ENCODE measurements at regions not wholly inside any gene's neighbourhood (a gene's known extent, or its start where the extent isn't known, plus 50 kb on each side); places are given as distances from the start of the nearest gene placed in this dataset.

DNA sequence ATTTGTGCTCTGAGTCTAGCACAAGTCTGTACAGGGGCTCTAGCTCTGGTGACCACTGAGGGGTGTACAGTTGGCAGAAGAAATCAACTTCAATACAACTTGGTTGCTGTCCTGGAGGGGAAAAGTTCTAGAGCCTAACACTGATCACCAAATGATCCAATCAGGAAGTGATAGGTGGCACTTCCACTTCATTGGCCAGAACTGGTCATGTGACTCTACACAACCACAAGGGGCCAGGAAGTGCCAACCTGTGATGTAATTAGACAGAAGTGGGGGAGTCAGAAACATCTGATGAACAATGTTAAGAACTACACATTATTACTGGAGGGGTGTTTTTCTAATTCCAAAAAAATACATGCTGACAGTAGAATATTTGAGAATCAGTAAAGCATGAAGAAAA lies 401.6 kb downstream of the VRK1 start:
- DNase-seq (ENCODE audit: low spot score): no peak
- no peak for ATAC-seq (ENCODE audit: low FRiP score)
- TF ChIP-seq CTCF (IDR thresholded peaks at IDR 0.05): no peak

DNA sequence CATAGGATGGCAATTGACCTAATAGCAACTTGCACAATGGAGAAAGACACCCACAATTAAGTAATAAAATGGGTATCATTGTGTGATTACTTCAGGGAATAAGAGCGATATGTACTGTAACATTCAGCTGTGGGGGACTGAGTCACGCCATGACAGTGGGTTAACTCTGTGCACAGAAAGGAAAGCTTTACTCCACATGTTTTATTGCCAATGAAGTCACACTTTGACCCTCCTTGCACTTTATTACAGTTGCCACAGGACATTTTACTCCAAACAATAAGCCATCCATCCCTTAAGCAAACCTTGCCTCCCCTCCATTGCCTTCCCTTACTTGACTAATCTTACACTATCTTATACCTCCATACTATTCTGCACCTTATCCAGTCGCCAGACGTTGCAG lies 403.1 kb downstream of the VRK1 start:
- no peak for DNase-seq (ENCODE audit: low spot score)
- ATAC-seq (ENCODE audit: low FRiP score): no peak
- TF ChIP-seq CTCF (IDR thresholded peaks at IDR 0.05): no peak

- ATAC-seq (ENCODE audit: low FRiP score) (no peak), DNase-seq (ENCODE audit: low spot score) (no peak)
- no peak for TF ChIP-seq CTCF (IDR thresholded peaks at IDR 0.05)
These were observed 409.7 kb downstream of the VRK1 start for GRCh38 chr14:97206916-97207315.

DNA sequence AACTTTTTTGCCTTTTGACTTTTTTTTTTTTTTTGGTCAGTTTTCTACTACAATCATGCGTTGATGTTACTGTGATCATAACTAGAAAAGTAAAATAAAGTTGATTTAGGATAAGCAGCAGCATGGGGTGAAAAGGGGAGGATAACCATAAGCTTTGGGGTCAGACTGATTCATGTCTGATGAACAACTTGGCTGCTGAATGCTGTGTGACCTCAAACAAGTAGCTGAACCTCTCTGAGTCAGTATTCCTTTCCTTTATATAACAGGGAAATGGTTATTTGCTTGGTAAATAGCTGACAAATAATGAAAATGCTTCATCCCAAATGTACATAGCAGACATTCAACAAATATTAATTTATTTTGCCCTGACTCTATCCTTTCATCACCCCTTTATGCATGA lies 413.0 kb downstream of the VRK1 start:
- ATAC-seq (ENCODE audit: low FRiP score) (no peak), DNase-seq (ENCODE audit: low spot score) (no peak)
- TF ChIP-seq CTCF (IDR thresholded peaks at IDR 0.05): no peak

GRCh38 chr14:97212399-97212798 lies 415.2 kb downstream of the VRK1 start:
- DNase-seq (ENCODE audit: low spot score) (no peak), ATAC-seq (ENCODE audit: low FRiP score) (no peak)
- no peak for TF ChIP-seq CTCF (IDR thresholded peaks at IDR 0.05)

GRCh38 chr14:97213720-97214119 lies 416.5 kb downstream of the VRK1 start:
- no peak for TF ChIP-seq CTCF (IDR thresholded peaks at IDR 0.05)
- no peak for ATAC-seq (ENCODE audit: low FRiP score)
- DNase-seq (ENCODE audit: low spot score): no peak

GRCh38 chr14:97215263-97215969 lies 418.2 kb downstream of the VRK1 start:
- ATAC-seq (ENCODE audit: low FRiP score): no peak
- TF ChIP-seq CTCF (IDR thresholded peaks at IDR 0.05): no peak
- no peak for DNase-seq (ENCODE audit: low spot score)

All from omental fat pad (tissue), 3 donors.